ENCODE measurements at regions not wholly inside any gene's neighbourhood (a gene's known extent, or its start where the extent isn't known, plus 50 kb on each side); places are given as distances from the start of the nearest gene placed in this dataset.

GRCh38 chr2:177334940-177335543 lies 57.5 kb upstream of the AGPS start:
- Histone ChIP-seq H3K23ac (ENCODE audit: insufficient read length, low read depth, low read length) (no peak overlapping the region), H2BK5ac (ENCODE audit: insufficient read length, low read length) (no peak overlapping the region)
- WGBS (ENCODE audit: extremely low coverage, insufficient read length, low lambda C conversion rate), result no CpG with 5 or more reads among the region's 2 CpGs

More at GRCh38 chr2:177334940-177335543, 57.5 kb upstream of the AGPS start:
- Histone ChIP-seq H4K91ac (ENCODE audit: insufficient read length, low read depth, low read length) (no peak overlapping the region), H3K18ac (ENCODE audit: insufficient read length, low read depth, low read length) (no peak overlapping the region), H4K20me1 (ENCODE audit: control insufficient read depth, insufficient read depth, insufficient read length) (no peaks in the 10 kb centered on the region), H3K79me1 (ENCODE audit: insufficient read depth, low read depth, low read length, poor library complexity, severe bottlenecking) (no peaks in the 10 kb centered on the region), H3K23me2 (ENCODE audit: insufficient read length, low read depth, low read length, poor library complexity, severe bottlenecking) (no peaks in the 10 kb centered on the region), H3K9me3 (ENCODE audit: control insufficient read depth, low read depth, low read length) (no peaks in the 10 kb centered on the region), H3K79me2 (ENCODE audit: insufficient read depth, low read length) (no peaks in the 10 kb centered on the region), H3K27ac (ENCODE audit: insufficient read length, low read depth, low read length) (no peak overlapping the region), H2BK20ac (ENCODE audit: low read depth, low read length, poor library complexity, severe bottlenecking) (no peak overlapping the region), H3K4ac (ENCODE audit: low read depth, low read length) (no peak overlapping the region), H2BK15ac (ENCODE audit: low read depth, low read length) (no peak overlapping the region), H3K56ac (ENCODE audit: insufficient read length, low read depth, low read length) (no peak overlapping the region), H3K14ac (ENCODE audit: insufficient read depth, low read length) (no peak overlapping the region), H2AK5ac (ENCODE audit: insufficient read length, low read length) (no peak overlapping the region), H2AFZ (ENCODE audit: low read length) (no peak overlapping the region), H2BK120ac (ENCODE audit: low read depth, low read length, poor library complexity, severe bottlenecking) (no peak overlapping the region), H4K8ac (replicated peaks; ENCODE audit: insufficient read length, low read depth, low read length) (no peak overlapping the region), H2BK12ac (ENCODE audit: insufficient read length, low read depth, low read length) (no peak overlapping the region), H3K9ac (ENCODE audit: extremely low read depth, insufficient read length, low read length) (no peak overlapping the region), H3K27me3 (ENCODE audit: insufficient read depth, low read length) (no peaks in the 10 kb centered on the region), H3T11ph (ENCODE audit: low read length) (no peak overlapping the region), H4K5ac (ENCODE audit: insufficient read length, low read depth, low read length) (no peak overlapping the region), H3K4me2 (ENCODE audit: insufficient read depth, insufficient read length, low read length) (no peak overlapping the region), H3K4me1 (ENCODE audit: insufficient read depth, low read length) (peaks cover 6% of the 10 kb centered on the region; the same call in 1 of the 2 replicates)
- peak overlapping the region in 1 of 3 experiments; percentile 40; a peak in 1 of 7 replicates for H3K27ac Mint-ChIP-seq
- 0 out of 7 replicates have a peak, but pooled peaks cover 0 to 4% (median 0%) of the 10 kb centered on the region in 3 experiments for H3K36me3 Mint-ChIP-seq (ENCODE audit: insufficient read depth in 1 of 3, low read depth in 3 of 3)
- H3K9me3 Mint-ChIP-seq, result no peaks in the 10 kb centered on the region
- TF ChIP-seq CTCF (conservative IDR thresholded peaks at IDR 0.05), result peak; percentile 96
- H3K27me3 Mint-ChIP-seq (ENCODE audit: low read depth), result no peaks in the 10 kb centered on the region
- no peak overlapping the region for H3K4me3 Mint-ChIP-seq
- no peak for DNase-seq
- H3K4me1 Mint-ChIP-seq, result peaks cover 21 to 23% of the 10 kb centered on the region in 2 experiments

Measured in H9 (cell line).